Cardiac muscle cell (in vitro differentiated cells and primary cell): ENCODE measurements at regions not wholly inside any gene's neighbourhood (a gene's known extent, or its start where the extent isn't known, plus 50 kb on each side); places are given as distances from the start of the nearest gene placed in this dataset.
"Not testable (repeated sequence)": the region's sequence is repeated elsewhere in the genome, so short reads cannot be mapped to it uniquely, and the experiment has no call there.

Experiments used
- DNase-seq, 2 donors: peaks; one replicate each; pipeline versions ENCODE4 v3.0.0 to v3.0.0-alpha.2; 2010 to 2017; ENCODE audit warnings: low read depth in 1 of 2, low spot score in 1 of 2
- H3K27ac ChIP-seq: fragments of 200-600 bp; sonication (generic); 2 replicates; pipeline ENCODE4 v1.5.1; 2016
- H3K27me3 ChIP-seq: fragments of 200-600 bp; sonication (generic); 2 replicates; pipeline ENCODE4 v1.6.0; 2016; ENCODE audit warnings: control low read depth
- H3K36me3 ChIP-seq: fragments of 200-600 bp; sonication (generic); 2 replicates; pipeline ENCODE4 v1.5.1; 2016; ENCODE audit warnings: control low read depth
- H3K4me1 ChIP-seq: fragments of 200-600 bp; sonication (generic); 2 replicates; pipeline ENCODE4 v1.8.1; 2017; ENCODE audit warnings: low read depth, mild to moderate bottlenecking, mixed run types
- H3K4me3 ChIP-seq: fragments of 200-600 bp; sonication (generic); 2 replicates; pipeline ENCODE4 v1.5.1; 2016; ENCODE audit warnings: mild to moderate bottlenecking
- H3K9me3 ChIP-seq: fragments of 200-600 bp; sonication (generic); 2 replicates; pipeline ENCODE4 v1.5.1; 2017; ENCODE audit warnings: low read depth, mild to moderate bottlenecking, control low read depth
- CTCF ChIP-seq: IDR thresholded peaks from 2 replicates; pipeline ENCODE4 v1.5.1; 2012; ENCODE audit warnings: low read depth, mild to moderate bottlenecking, low read length

GRCh38 chr10:123221418-123221817, 67.2 kb downstream of the BUB3 start:
- no peaks in the 10 kb centered on the region for H3K27me3 ChIP-seq
- no peaks in the 10 kb centered on the region for H3K36me3 ChIP-seq
- H3K4me1 ChIP-seq = no peaks in the 10 kb centered on the region
- DNase-seq = no peak
- no peak for TF ChIP-seq CTCF
- H3K9me3 ChIP-seq = no peaks in the 10 kb centered on the region
- no peak overlapping the region for H3K27ac ChIP-seq
- H3K4me3 ChIP-seq = no peak overlapping the region

- no peaks in the 10 kb centered on the region for H3K4me1 ChIP-seq
- no peak for TF ChIP-seq CTCF
- H3K4me3 ChIP-seq = no peak overlapping the region
- DNase-seq = no peak
- H3K36me3 ChIP-seq = no peaks in the 10 kb centered on the region
- H3K9me3 ChIP-seq = no peaks in the 10 kb centered on the region
- no peaks in the 10 kb centered on the region for H3K27me3 ChIP-seq
- H3K27ac ChIP-seq = no peak overlapping the region
These were observed 68.6 kb downstream of the BUB3 start for GRCh38 chr10:123222832-123223231.

GRCh38 chr10:123227706-123228105, 73.5 kb downstream of the BUB3 start:
- H3K4me1 ChIP-seq = no peaks in the 10 kb centered on the region
- no peaks in the 10 kb centered on the region for H3K9me3 ChIP-seq
- no peak for DNase-seq
- no peak overlapping the region for H3K27ac ChIP-seq
- H3K36me3 ChIP-seq = no peaks in the 10 kb centered on the region
- no peaks in the 10 kb centered on the region for H3K27me3 ChIP-seq
- TF ChIP-seq CTCF = no peak
- no peak overlapping the region for H3K4me3 ChIP-seq

GRCh38 chr10:123229927-123230630, 75.9 kb downstream of the BUB3 start:
- Histone ChIP-seq H3K4me1 (no peaks in the 10 kb centered on the region), H3K27me3 (no peaks in the 10 kb centered on the region)
- no peak for TF ChIP-seq CTCF

GRCh38 chr10:123232879-123233278, 78.7 kb downstream of the BUB3 start:
- DNase-seq, H3K36me3 ChIP-seq, H3K9me3 ChIP-seq, H3K4me1 ChIP-seq, H3K27ac ChIP-seq, H3K27me3 ChIP-seq, H3K4me3 ChIP-seq: not testable (repeated sequence)

More at GRCh38 chr10:123229927-123230630, 75.9 kb downstream of the BUB3 start:
- no peaks in the 10 kb centered on the region for H3K9me3 ChIP-seq
- H3K27ac ChIP-seq = no peak overlapping the region
- no peak for DNase-seq
- no peaks in the 10 kb centered on the region for H3K36me3 ChIP-seq
- no peak overlapping the region for H3K4me3 ChIP-seq

GRCh38 chr10:123235014-123235413, 80.8 kb downstream of the BUB3 start:
- H3K27ac ChIP-seq, H3K4me1 ChIP-seq, H3K9me3 ChIP-seq, H3K36me3 ChIP-seq, DNase-seq, H3K4me3 ChIP-seq, H3K27me3 ChIP-seq: not testable (repeated sequence)

GRCh38 chr10:123236126-123236525, 81.9 kb downstream of the BUB3 start:
- no peaks in the 10 kb centered on the region for H3K36me3 ChIP-seq
- DNase-seq = peak; percentile 9 to 12

More at GRCh38 chr10:123236126-123236525, 81.9 kb downstream of the BUB3 start:
- H3K27me3 ChIP-seq = no peaks in the 10 kb centered on the region
- peak; percentile 9 for TF ChIP-seq CTCF
- no peak overlapping the region for H3K27ac ChIP-seq
- H3K9me3 ChIP-seq = no peaks in the 10 kb centered on the region
- no peaks in the 10 kb centered on the region for H3K4me1 ChIP-seq
- no peak overlapping the region for H3K4me3 ChIP-seq
